C4-2B (cell line): ENCODE measurements at regions not wholly inside any gene's neighbourhood (a gene's known extent, or its start where the extent isn't known, plus 50 kb on each side); places are given as distances from the start of the nearest gene placed in this dataset.
"Not testable (repeated sequence)": the region's sequence is repeated elsewhere in the genome, so short reads cannot be mapped to it uniquely, and the experiment has no call there.

Source experiments
- H3K27ac ChIP-seq: fragments of 450-650 bp; 2 replicates; pipeline ENCODE4 v1.5.1; 2017
- CTCF ChIP-seq: fragments of 450-650 bp; conservative IDR thresholded peaks from 2 replicates; pipeline ENCODE4 v1.5.1; 2017; ENCODE audit warnings: mild to moderate bottlenecking
- ZFX ChIP-seq: fragments of 450-650 bp; IDR thresholded peaks from 2 replicates; pipeline ENCODE4 v1.6.1; 2017

- no peak overlapping the region for H3K27ac ChIP-seq
Observed at GRCh38 chr6:146981981-146982380, 222.2 kb upstream of the STXBP5 start.

GRCh38 chr6:146984251-146984924 is 219.8 kb upstream of the STXBP5 start:
- H3K27ac ChIP-seq: no peak overlapping the region
- TF ChIP-seq ZFX (no peak), CTCF (no peak)

More at GRCh38 chr6:146981981-146982380, 222.2 kb upstream of the STXBP5 start:
- TF ChIP-seq CTCF (no peak), ZFX (no peak)

- H3K27ac ChIP-seq: no peak overlapping the region
- TF ChIP-seq CTCF (no peak), ZFX (no peak)
Observed at GRCh38 chr6:146985111-146985510, 219.1 kb upstream of the STXBP5 start.

GRCh38 chr6:146985966-146986365 is 218.3 kb upstream of the STXBP5 start:
- no peak for TF ChIP-seq CTCF
- no peak for TF ChIP-seq ZFX
- H3K27ac ChIP-seq: no peak overlapping the region

- H3K27ac ChIP-seq: not testable (repeated sequence)
Observed at GRCh38 chr6:146987938-146988337, 216.3 kb upstream of the STXBP5 start.

GRCh38 chr6:146989860-146990259 is 214.4 kb upstream of the STXBP5 start:
- TF ChIP-seq ZFX: no peak
- no peak for TF ChIP-seq CTCF

GRCh38 chr6:146990284-146990683 is 213.9 kb upstream of the STXBP5 start:
- TF ChIP-seq ZFX (no peak), CTCF (no peak)
- H3K27ac ChIP-seq: no peak overlapping the region

More at GRCh38 chr6:146989860-146990259, 214.4 kb upstream of the STXBP5 start:
- H3K27ac ChIP-seq: no peak overlapping the region
